ENCODE measurements at regions not wholly inside any gene's neighbourhood (a gene's known extent, or its start where the extent isn't known, plus 50 kb on each side); places are given as distances from the start of the nearest gene placed in this dataset.

DNA sequence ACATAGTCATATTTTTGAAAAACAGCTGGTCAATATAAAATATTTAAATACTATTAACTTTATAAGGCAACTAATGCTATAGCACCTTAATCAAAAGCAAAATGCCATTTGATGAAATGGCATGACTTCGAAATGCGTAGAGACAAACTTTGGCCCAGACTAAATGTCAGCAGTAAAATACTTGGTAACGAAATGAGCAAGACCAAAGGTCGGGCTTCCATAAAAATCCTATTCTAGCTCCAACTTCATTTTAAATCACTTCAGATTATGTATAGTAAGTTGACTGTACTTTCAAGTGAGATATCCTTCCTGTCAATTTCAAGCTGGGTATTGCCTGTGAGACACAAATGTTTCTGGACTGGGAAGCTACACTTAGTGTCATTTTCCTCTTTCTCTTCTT, 805.4 kb upstream of the ZNF608 start:
- TF ChIP-seq, protein P1, sequence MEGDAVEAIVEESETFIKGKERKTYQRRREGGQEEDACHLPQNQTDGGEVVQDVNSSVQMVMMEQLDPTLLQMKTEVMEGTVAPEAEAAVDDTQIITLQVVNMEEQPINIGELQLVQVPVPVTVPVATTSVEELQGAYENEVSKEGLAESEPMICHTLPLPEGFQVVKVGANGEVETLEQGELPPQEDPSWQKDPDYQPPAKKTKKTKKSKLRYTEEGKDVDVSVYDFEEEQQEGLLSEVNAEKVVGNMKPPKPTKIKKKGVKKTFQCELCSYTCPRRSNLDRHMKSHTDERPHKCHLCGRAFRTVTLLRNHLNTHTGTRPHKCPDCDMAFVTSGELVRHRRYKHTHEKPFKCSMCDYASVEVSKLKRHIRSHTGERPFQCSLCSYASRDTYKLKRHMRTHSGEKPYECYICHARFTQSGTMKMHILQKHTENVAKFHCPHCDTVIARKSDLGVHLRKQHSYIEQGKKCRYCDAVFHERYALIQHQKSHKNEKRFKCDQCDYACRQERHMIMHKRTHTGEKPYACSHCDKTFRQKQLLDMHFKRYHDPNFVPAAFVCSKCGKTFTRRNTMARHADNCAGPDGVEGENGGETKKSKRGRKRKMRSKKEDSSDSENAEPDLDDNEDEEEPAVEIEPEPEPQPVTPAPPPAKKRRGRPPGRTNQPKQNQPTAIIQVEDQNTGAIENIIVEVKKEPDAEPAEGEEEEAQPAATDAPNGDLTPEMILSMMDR (IDR thresholded peaks at IDR 0.05; ENCODE audit: low read depth, low read length) = no peak
- DNase-seq (ENCODE audit: extremely low read depth, low read depth) = no peak

DNA sequence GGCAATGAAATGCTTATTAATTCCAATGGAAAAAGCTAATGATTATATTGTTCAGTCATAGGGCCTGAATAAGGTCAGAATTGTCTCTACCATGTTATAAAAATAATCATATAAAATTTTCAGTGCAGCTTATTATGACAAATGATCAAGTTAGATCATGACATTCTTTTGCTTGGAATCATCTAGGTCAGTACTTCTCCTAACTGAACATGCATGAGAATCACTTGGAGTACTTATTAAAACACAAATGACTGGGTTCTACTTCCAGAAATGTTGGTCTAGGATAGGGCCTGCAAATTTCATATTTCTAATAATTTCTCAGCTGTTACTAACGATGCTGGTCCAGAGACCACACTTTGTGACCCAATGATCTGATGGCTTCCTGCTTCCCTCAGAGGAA, 806.0 kb upstream of the ZNF608 start:
- TF ChIP-seq, protein P1 (IDR thresholded peaks at IDR 0.05; ENCODE audit: low read depth, low read length) = no peak
- no peak for DNase-seq (ENCODE audit: extremely low read depth, low read depth)

DNA sequence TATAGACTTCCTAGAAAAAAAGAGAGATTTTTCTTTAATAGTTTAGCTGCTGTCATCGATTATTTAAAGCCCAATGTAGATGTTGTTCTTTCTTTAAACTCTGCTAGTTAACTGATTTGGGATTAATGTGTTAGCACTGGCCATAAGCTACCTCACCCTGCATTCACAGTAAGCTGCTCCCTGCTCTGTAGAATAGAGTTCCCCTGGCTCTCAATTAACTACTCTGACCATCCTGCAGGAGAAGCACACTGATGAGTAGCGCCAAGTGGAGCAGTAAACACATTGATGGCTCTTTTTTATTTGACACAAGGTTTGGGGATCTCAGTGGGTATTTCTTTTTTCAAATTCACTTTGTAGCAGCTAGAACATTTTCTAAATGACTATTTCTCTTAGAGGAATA, 807.9 kb upstream of the ZNF608 start:
- TF ChIP-seq, protein P1 (IDR thresholded peaks at IDR 0.05; ENCODE audit: low read depth, low read length) = no peak
- no peak for DNase-seq (ENCODE audit: extremely low read depth, low read depth)

DNA sequence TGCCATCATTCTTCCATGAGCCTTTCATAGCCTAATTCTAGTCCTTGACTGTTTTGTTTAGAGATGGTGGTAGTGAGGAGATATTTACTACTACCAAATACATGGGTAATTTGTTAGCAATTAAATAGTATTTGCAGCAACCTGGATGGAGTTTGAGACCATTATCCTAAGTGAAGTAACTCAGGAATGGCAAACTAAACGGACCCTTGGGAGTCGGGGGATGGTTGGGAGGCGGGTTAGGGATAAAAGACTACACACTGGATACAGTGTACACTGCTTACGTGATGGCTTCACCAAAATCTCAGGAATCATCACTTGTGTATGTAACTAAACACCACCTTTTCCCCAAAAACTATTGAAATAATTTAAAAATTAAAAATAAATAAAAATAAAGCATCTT, 809.2 kb upstream of the ZNF608 start:
- no peak for DNase-seq (ENCODE audit: extremely low read depth, low read depth)
- TF ChIP-seq, protein P1 (IDR thresholded peaks at IDR 0.05; ENCODE audit: low read depth, low read length) = no peak

DNA sequence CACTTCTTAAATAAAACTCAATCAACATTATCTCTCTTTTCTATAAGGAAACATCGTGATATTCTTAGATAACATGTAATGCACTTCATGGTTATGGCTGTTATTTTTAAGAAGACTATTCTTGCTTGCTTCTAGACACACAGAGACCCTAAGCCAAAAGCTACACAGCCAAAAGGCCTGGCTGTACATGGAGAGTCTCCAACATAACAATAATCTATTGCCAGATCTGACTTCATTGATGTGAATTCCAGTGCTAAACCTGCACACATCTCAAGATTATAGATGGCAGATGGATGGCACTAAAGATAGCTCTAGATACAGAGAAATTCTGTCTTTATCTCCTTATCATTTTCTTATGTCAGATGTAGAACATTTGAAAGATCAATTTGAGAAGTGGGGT, 811.6 kb upstream of the ZNF608 start:
- DNase-seq (ENCODE audit: extremely low read depth, low read depth) = no peak
- TF ChIP-seq, protein P1 (IDR thresholded peaks at IDR 0.05; ENCODE audit: low read depth, low read length) = no peak

DNA sequence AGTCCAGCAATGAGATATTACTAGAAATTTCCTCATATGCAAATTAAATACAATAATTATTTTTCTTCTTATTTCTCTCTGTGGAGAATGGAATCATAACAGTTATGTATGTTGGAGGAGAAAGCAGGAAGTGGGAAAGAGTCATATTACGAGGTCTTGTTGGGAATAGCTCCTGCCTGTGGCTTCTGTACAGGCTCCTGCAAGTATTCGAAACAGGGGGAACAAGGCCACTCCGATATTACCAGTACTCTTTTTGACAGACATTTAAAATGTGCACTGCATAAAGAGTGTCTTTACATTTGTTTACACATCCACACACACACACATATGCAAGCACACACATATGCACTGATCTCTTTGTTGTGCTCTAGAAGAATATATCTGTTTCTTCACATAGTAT, 812.0 kb upstream of the ZNF608 start:
- DNase-seq (ENCODE audit: extremely low read depth, low read depth) = no peak
- TF ChIP-seq, protein P1 (IDR thresholded peaks at IDR 0.05; ENCODE audit: low read depth, low read length) = no peak

DNA sequence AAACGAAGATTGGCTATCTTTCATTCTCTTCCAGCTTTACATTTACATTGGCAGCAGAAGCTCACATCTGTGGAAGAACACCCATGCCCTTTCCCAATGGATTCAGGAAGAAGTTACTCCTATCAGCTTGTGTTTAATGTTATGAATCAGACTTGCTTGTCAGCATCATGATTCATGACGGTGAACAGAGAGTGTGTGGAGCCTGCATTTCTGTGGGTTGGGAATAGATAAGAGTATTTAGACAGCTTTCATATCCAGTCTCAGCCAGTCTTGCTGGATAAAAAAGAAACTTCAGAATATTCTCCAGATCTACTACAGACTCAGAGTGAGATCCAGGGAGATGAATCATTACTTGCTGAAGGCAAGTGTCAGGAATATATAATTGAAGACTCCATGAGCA, 812.9 kb upstream of the ZNF608 start:
- DNase-seq (ENCODE audit: extremely low read depth, low read depth) = no peak
- TF ChIP-seq, protein P1 (IDR thresholded peaks at IDR 0.05; ENCODE audit: low read depth, low read length) = no peak

Measured in AG09319 (cell line).